ENCODE measurements at regions not wholly inside any gene's neighbourhood (a gene's known extent, or its start where the extent isn't known, plus 50 kb on each side); places are given as distances from the start of the nearest gene placed in this dataset.

GRCh38 chr7:136517971-136518370, 350.5 kb upstream of the CHRM2 start:
- TF ChIP-seq EZH2phosphoT487 (IDR thresholded peaks at IDR 0.05; ENCODE audit: insufficient read depth, low read depth) (no peak), EZH2 (IDR thresholded peaks at IDR 0.05; ENCODE audit: insufficient read depth, poor library complexity, severe bottlenecking) (no peak)

All from GM23248 (cell line).